MG63 (cell line): ENCODE measurements at regions not wholly inside any gene's neighbourhood (a gene's known extent, or its start where the extent isn't known, plus 50 kb on each side); places are given as distances from the start of the nearest gene placed in this dataset.

ENCODE experiments used
- DNase-seq: peaks from one replicate; pipeline ENCODE4 v3.0.0-alpha.2; 2020
- H3K27me3 ChIP-seq: fragments of 250-450 bp; sonication (Bioruptor Pico); 2 replicates; pipeline ENCODE4 v1.5.1; 2020; ENCODE audit warnings: mild to moderate bottlenecking, moderate library complexity
- H3K36me3 ChIP-seq: fragments of 250-450 bp; sonication (Bioruptor Pico); 2 replicates; pipeline ENCODE4 v1.5.1; 2020; ENCODE audit warnings: mild to moderate bottlenecking, moderate library complexity
- H3K4me3 ChIP-seq: fragments of 250-450 bp; sonication (Bioruptor Pico); 2 replicates; pipeline ENCODE4 v1.5.1; 2020; ENCODE audit warnings: mild to moderate bottlenecking, moderate library complexity
- H3K9me3 ChIP-seq: fragments of 250-450 bp; sonication (Bioruptor Pico); 2 replicates; pipeline ENCODE4 v1.5.1; 2020; ENCODE audit warnings: mild to moderate bottlenecking, moderate library complexity

- no peaks in the 10 kb centered on the region for H3K27me3 ChIP-seq
- H3K4me3 ChIP-seq = no peak overlapping the region
- no peaks in the 10 kb centered on the region for H3K36me3 ChIP-seq
- no peak for DNase-seq
- peaks cover 2% of the 10 kb centered on the region; the same call in 1 of the 2 replicates for H3K9me3 ChIP-seq
Measured at GRCh38 chr12:59839514-59839913, 243.7 kb downstream of the SLC16A7 start.

- DNase-seq = no peak
- Histone ChIP-seq H3K36me3 (no peaks in the 10 kb centered on the region), H3K27me3 (no peaks in the 10 kb centered on the region), H3K9me3 (peaks cover 2% of the 10 kb centered on the region; the same call in 1 of the 2 replicates), H3K4me3 (no peak overlapping the region)
Measured at GRCh38 chr12:59843260-59843843, 247.5 kb downstream of the SLC16A7 start.

- Histone ChIP-seq H3K4me3 (no peak overlapping the region), H3K9me3 (peaks cover 2% of the 10 kb centered on the region; the same call in 1 of the 2 replicates), H3K36me3 (no peaks in the 10 kb centered on the region), H3K27me3 (no peaks in the 10 kb centered on the region)
- no peak for DNase-seq
Measured at GRCh38 chr12:59844750-59845149, 248.9 kb downstream of the SLC16A7 start.

- H3K36me3 ChIP-seq = no peaks in the 10 kb centered on the region
- H3K9me3 ChIP-seq = peaks cover 2% of the 10 kb centered on the region; the same call in 1 of the 2 replicates
- H3K4me3 ChIP-seq = no peak overlapping the region
- no peak for DNase-seq
- H3K27me3 ChIP-seq = no peaks in the 10 kb centered on the region
Measured at GRCh38 chr12:59845293-59845692, 249.5 kb downstream of the SLC16A7 start.

GRCh38 chr12:59847127-59847526, 251.3 kb downstream of the SLC16A7 start:
- Histone ChIP-seq H3K4me3 (no peak overlapping the region), H3K9me3 (peaks cover 2% of the 10 kb centered on the region; the same call in 1 of the 2 replicates), H3K27me3 (no peaks in the 10 kb centered on the region), H3K36me3 (no peaks in the 10 kb centered on the region)
- no peak for DNase-seq

- Histone ChIP-seq H3K27me3 (no peaks in the 10 kb centered on the region), H3K9me3 (no peaks in the 10 kb centered on the region), H3K4me3 (no peak overlapping the region), H3K36me3 (no peaks in the 10 kb centered on the region)
- DNase-seq = no peak
Measured at GRCh38 chr12:59850268-59850667, 254.4 kb downstream of the SLC16A7 start.

- no peaks in the 10 kb centered on the region for H3K36me3 ChIP-seq
- DNase-seq = no peak
- no peaks in the 10 kb centered on the region for H3K9me3 ChIP-seq
Measured at GRCh38 chr12:59858508-59859170, 262.8 kb downstream of the SLC16A7 start.

GRCh38 chr12:59859171-59859510, 263.3 kb downstream of the SLC16A7 start:
- Histone ChIP-seq H3K36me3 (no peaks in the 10 kb centered on the region), H3K9me3 (no peaks in the 10 kb centered on the region), H3K27me3 (no peaks in the 10 kb centered on the region), H3K4me3 (no peak overlapping the region)
- no peak for DNase-seq

More at GRCh38 chr12:59858508-59859170, 262.8 kb downstream of the SLC16A7 start:
- no peak overlapping the region for H3K4me3 ChIP-seq
- H3K27me3 ChIP-seq = no peaks in the 10 kb centered on the region

GRCh38 chr12:59861635-59862034, 265.8 kb downstream of the SLC16A7 start:
- H3K9me3 ChIP-seq = no peaks in the 10 kb centered on the region
- no peaks in the 10 kb centered on the region for H3K36me3 ChIP-seq
- no peaks in the 10 kb centered on the region for H3K27me3 ChIP-seq
- no peak for DNase-seq
- H3K4me3 ChIP-seq = no peak overlapping the region

GRCh38 chr12:59867055-59867454, 271.2 kb downstream of the SLC16A7 start:
- Histone ChIP-seq H3K4me3 (no peak overlapping the region), H3K9me3 (no peaks in the 10 kb centered on the region), H3K27me3 (no peaks in the 10 kb centered on the region), H3K36me3 (no peaks in the 10 kb centered on the region)
- DNase-seq = no peak

- no peaks in the 10 kb centered on the region for H3K27me3 ChIP-seq
- no peak for DNase-seq
- H3K4me3 ChIP-seq = no peak overlapping the region
- H3K9me3 ChIP-seq = no peaks in the 10 kb centered on the region
- no peaks in the 10 kb centered on the region for H3K36me3 ChIP-seq
Measured at GRCh38 chr12:59867689-59868088, 271.9 kb downstream of the SLC16A7 start.

GRCh38 chr12:59871779-59872178, 275.9 kb downstream of the SLC16A7 start:
- no peak overlapping the region for H3K4me3 ChIP-seq
- no peaks in the 10 kb centered on the region for H3K9me3 ChIP-seq
- H3K36me3 ChIP-seq = no peaks in the 10 kb centered on the region
- DNase-seq = no peak
- H3K27me3 ChIP-seq = no peaks in the 10 kb centered on the region

- DNase-seq = no peak
- Histone ChIP-seq H3K4me3 (no peak overlapping the region), H3K36me3 (no peaks in the 10 kb centered on the region), H3K27me3 (no peaks in the 10 kb centered on the region), H3K9me3 (no peaks in the 10 kb centered on the region)
Measured at GRCh38 chr12:59873136-59873535, 277.3 kb downstream of the SLC16A7 start.

- Histone ChIP-seq H3K9me3 (no peaks in the 10 kb centered on the region), H3K36me3 (no peaks in the 10 kb centered on the region), H3K4me3 (no peak overlapping the region), H3K27me3 (no peaks in the 10 kb centered on the region)
- DNase-seq = no peak
Measured at GRCh38 chr12:59874781-59875180, 279.0 kb downstream of the SLC16A7 start.

- H3K9me3 ChIP-seq = no peaks in the 10 kb centered on the region
- no peak for DNase-seq
- H3K27me3 ChIP-seq = no peaks in the 10 kb centered on the region
- H3K4me3 ChIP-seq = no peak overlapping the region
- no peaks in the 10 kb centered on the region for H3K36me3 ChIP-seq
Measured at GRCh38 chr12:59886131-59886733, 290.4 kb downstream of the SLC16A7 start.

GRCh38 chr12:59887178-59887577, 291.3 kb downstream of the SLC16A7 start:
- H3K27me3 ChIP-seq = no peaks in the 10 kb centered on the region
- H3K9me3 ChIP-seq = no peaks in the 10 kb centered on the region
- no peak overlapping the region for H3K4me3 ChIP-seq
- no peaks in the 10 kb centered on the region for H3K36me3 ChIP-seq
- DNase-seq = no peak

GRCh38 chr12:59890896-59891579, 295.2 kb downstream of the SLC16A7 start:
- Histone ChIP-seq H3K27me3 (no peaks in the 10 kb centered on the region), H3K36me3 (no peaks in the 10 kb centered on the region), H3K9me3 (no peaks in the 10 kb centered on the region), H3K4me3 (no peak overlapping the region)
- no peak for DNase-seq
